GM23338 (cell line): ENCODE measurements at regions not wholly inside any gene's neighbourhood (a gene's known extent, or its start where the extent isn't known, plus 50 kb on each side); places are given as distances from the start of the nearest gene placed in this dataset.

ENCODE experiments used
- ATAC-seq: fragments of 200-7000 bp; cut with Tn5 transposase; 3 replicates; pipeline ENCODE4 v1.9.1; 2020
- DNase-seq: peaks from one replicate; pipeline ENCODE4 v3.0.0-alpha.2; 2015; ENCODE audit warnings: low spot score
- H2AFZ ChIP-seq: fragments of 200-600 bp; sonication (generic); 2 replicates; pipeline ENCODE4 v1.8.0; 2016; ENCODE audit warnings: antibody characterized with exemption, mild to moderate bottlenecking, moderate library complexity
- H3F3A ChIP-seq: fragments of 200-600 bp; sonication (generic); replicated peaks from 2 replicates; pipeline ENCODE4 v1.8.0; 2017; ENCODE audit warnings: antibody characterized with exemption, mixed run types, low read depth
- H3K27ac ChIP-seq: fragments of 200-600 bp; sonication (generic); 2 replicates; pipeline ENCODE4 v1.6.1; 2016; ENCODE audit warnings: low read depth
- H3K27me3 ChIP-seq: fragments of 200-600 bp; sonication (generic); 2 replicates; pipeline ENCODE4 v1.8.0; 2016; ENCODE audit warnings: mild to moderate bottlenecking, mixed run types, moderate library complexity; ENCODE audit not compliant: insufficient read depth
- H3K36me3 ChIP-seq: fragments of 200-600 bp; sonication (generic); 2 replicates; pipeline ENCODE4 v1.8.0; 2016; ENCODE audit warnings: mild to moderate bottlenecking; ENCODE audit not compliant: insufficient read depth
- H3K4me1 ChIP-seq: fragments of 200-600 bp; sonication (generic); 2 replicates; pipeline ENCODE4 v1.8.0; 2016; ENCODE audit warnings: mild to moderate bottlenecking, moderate library complexity; ENCODE audit not compliant: insufficient read depth
- H3K4me2 ChIP-seq: fragments of 200-600 bp; sonication (generic); 2 replicates; pipeline ENCODE4 v1.7.1; 2017; ENCODE audit warnings: mixed run types
- H3K4me3 ChIP-seq: fragments of 200-600 bp; sonication (generic); 2 replicates; pipeline ENCODE4 v1.6.1; 2016; ENCODE audit warnings: mixed run types
- H3K79me2 ChIP-seq: fragments of 200-600 bp; sonication (generic); replicated peaks from 2 replicates; pipeline ENCODE4 v1.8.0; 2017; ENCODE audit warnings: mild to moderate bottlenecking; ENCODE audit not compliant: insufficient read depth
- H3K9me2 ChIP-seq: fragments of 200-600 bp; sonication (generic); 2 replicates; pipeline ENCODE4 v1.8.0; 2017; ENCODE audit not compliant: insufficient read depth
- H4K20me1 ChIP-seq: fragments of 200-600 bp; sonication (generic); replicated peaks from 2 replicates; pipeline ENCODE4 v1.8.0; 2017; ENCODE audit warnings: mild to moderate bottlenecking; ENCODE audit not compliant: insufficient read depth
- H3K27ac Mint-ChIP-seq: 2 replicates; pipeline ENCODE4 v1.8.0; 2020; ENCODE audit warnings: inconsistent platforms, mild to moderate bottlenecking, moderate library complexity, mixed read lengths
- H3K27me3 Mint-ChIP-seq: 3 replicates; pipeline ENCODE4 v1.8.0; 2022; ENCODE audit warnings: low read depth, mild to moderate bottlenecking, moderate library complexity, mixed read lengths, inconsistent platforms; ENCODE audit not compliant: insufficient read depth, poor library complexity
- H3K36me3 Mint-ChIP-seq: 3 replicates; pipeline ENCODE4 v1.8.0; 2021; ENCODE audit warnings: low read depth, mild to moderate bottlenecking, inconsistent platforms, moderate library complexity, mixed read lengths
- H3K4me1 Mint-ChIP-seq: 3 replicates; pipeline ENCODE4 v1.8.0; 2020; ENCODE audit warnings: mild to moderate bottlenecking, inconsistent platforms, mixed read lengths
- H3K4me3 Mint-ChIP-seq: 3 replicates; pipeline ENCODE4 v1.8.0; 2021; ENCODE audit warnings: moderate library complexity, mild to moderate bottlenecking, inconsistent platforms, mixed read lengths
- H3K9me3 Mint-ChIP-seq: 3 replicates; pipeline ENCODE4 v1.8.0; 2020; ENCODE audit warnings: moderate library complexity, mild to moderate bottlenecking, inconsistent platforms, mixed read lengths
- CREB1 ChIP-seq: fragments of 250-450 bp; sonication (Bioruptor Pico); IDR thresholded peaks from 2 replicates; pipeline ENCODE4 v1.5.0; 2020; ENCODE audit warnings: low read depth, mild to moderate bottlenecking, moderate library complexity
- ETS1 ChIP-seq: IDR thresholded peaks from 2 replicates; pipeline ENCODE4 v1.6.1; 2016; ENCODE audit warnings: antibody characterized with exemption
- EZH2 ChIP-seq: fragments of 200-600 bp; sonication (generic); IDR thresholded peaks from one replicate; pipeline ENCODE4 v1.8.0; 2017; ENCODE audit warnings: antibody characterized with exemption, mild to moderate bottlenecking, low read depth; ENCODE audit not compliant: unreplicated experiment
- EZH2phosphoT487 ChIP-seq: fragments of 200-600 bp; sonication (generic); IDR thresholded peaks from one replicate; pipeline ENCODE4 v1.8.1; 2018; ENCODE audit warnings: antibody characterized with exemption; ENCODE audit not compliant: unreplicated experiment
- NANOG ChIP-seq: IDR thresholded peaks from 2 replicates; pipeline ENCODE4 v1.6.1; 2016; ENCODE audit warnings: antibody characterized with exemption, borderline replicate concordance
- POLR2AphosphoS5 ChIP-seq: IDR thresholded peaks from 2 replicates; pipeline ENCODE4 v1.6.1; 2016; ENCODE audit warnings: antibody characterized with exemption, low read depth
- REST ChIP-seq: IDR thresholded peaks from one replicate; pipeline ENCODE4 v1.6.1; 2018; ENCODE audit warnings: antibody characterized with exemption; ENCODE audit not compliant: unreplicated experiment
- STAT1 ChIP-seq: IDR thresholded peaks from one replicate; pipeline ENCODE4 v1.6.1; 2016; ENCODE audit warnings: antibody characterized with exemption; ENCODE audit not compliant: unreplicated experiment
- ZNF114 ChIP-seq: fragments of 250-450 bp; sonication (Bioruptor Pico); IDR thresholded peaks from 2 replicates; pipeline ENCODE4 v1.5.0; 2020; ENCODE audit warnings: mild to moderate bottlenecking, moderate library complexity
- ZNF331 ChIP-seq: fragments of 250-450 bp; sonication (Bioruptor Pico); IDR thresholded peaks from 2 replicates; pipeline ENCODE4 v1.5.0; 2020; ENCODE audit warnings: low read depth, mild to moderate bottlenecking, moderate library complexity
- ZNF462 ChIP-seq: fragments of 250-450 bp; sonication (Bioruptor Pico); IDR thresholded peaks from 2 replicates; pipeline ENCODE4 v1.5.0; 2020; ENCODE audit warnings: mild to moderate bottlenecking, moderate library complexity

- no peak for TF ChIP-seq REST
Observed at GRCh38 chr2:129641371-129641770, 338.1 kb upstream of the RAB6C start (continued).

- peaks cover 2% of the 10 kb centered on the region for H3K27me3 Mint-ChIP-seq
- H3K4me1 Mint-ChIP-seq = peaks cover 8% of the 10 kb centered on the region; the same call in 2 of the 3 replicates
- H3K4me3 ChIP-seq = no peak overlapping the region
- H3K4me3 Mint-ChIP-seq = no peak overlapping the region
- H3K36me3 Mint-ChIP-seq = no peaks in the 10 kb centered on the region
- H3K4me1 ChIP-seq = 0 out of 2 replicates have a peak, but pooled peaks cover 5% of the 10 kb centered on the region
- no peaks in the 10 kb centered on the region for H3K27me3 ChIP-seq
- H3K9me2 ChIP-seq = peaks cover 8% of the 10 kb centered on the region; the same call in 1 of the 2 replicates
- no peak overlapping the region for H3K4me2 ChIP-seq
- H3K36me3 ChIP-seq = no peaks in the 10 kb centered on the region
- H4K20me1 ChIP-seq = no peaks in the 10 kb centered on the region
- DNase-seq = no peak
- no peaks in the 10 kb centered on the region; the same call in 2 of the 3 replicates for H3K9me3 Mint-ChIP-seq
- H3K27ac ChIP-seq = no peak overlapping the region
- no peak overlapping the region for H3K27ac Mint-ChIP-seq
- peak overlapping the region; percentile 66; the same call in 1 of the 2 replicates for H2AFZ ChIP-seq
- ATAC-seq = no peak
- no peaks in the 10 kb centered on the region for H3F3A ChIP-seq
- H3K79me2 ChIP-seq = no peaks in the 10 kb centered on the region
- TF ChIP-seq STAT1 (no peak), EZH2 (no peak), REST (no peak), ETS1 (no peak), CREB1 (CRISPR knock-in tag) (no peak), NANOG (no peak), EZH2phosphoT487 (no peak), POLR2AphosphoS5 (no peak), ZNF331 (CRISPR knock-in tag) (no peak), ZNF114 (no peak), ZNF462 (CRISPR knock-in tag) (no peak)
Observed at GRCh38 chr2:129642526-129643043, 336.9 kb upstream of the RAB6C start.
